ENCODE measurements at regions not wholly inside any gene's neighbourhood (a gene's known extent, or its start where the extent isn't known, plus 50 kb on each side); places are given as distances from the start of the nearest gene placed in this dataset.

DNA sequence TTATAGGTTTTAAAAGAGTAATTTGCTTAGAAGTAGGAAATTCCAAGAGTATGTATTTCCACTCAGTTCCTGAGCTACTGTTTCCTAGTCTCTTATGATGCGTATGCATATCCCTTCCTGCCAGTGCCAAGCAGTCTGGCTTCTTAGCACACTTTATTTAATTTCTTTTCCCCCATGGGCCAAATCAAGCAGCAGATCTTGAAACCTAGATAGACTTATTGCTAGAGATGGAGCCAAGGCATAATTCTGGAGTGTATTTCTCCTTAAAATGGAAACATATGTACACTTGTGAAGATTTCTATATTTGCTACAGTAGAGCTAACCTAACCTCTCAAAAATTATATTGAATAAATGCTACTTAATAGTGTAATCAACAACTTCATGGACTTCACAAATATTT, 2337.6 kb downstream of the PCDH7 start:
- H3K27me3 ChIP-seq (ENCODE audit: control insufficient read depth in 2 of 2, insufficient read depth in 2 of 2, low read length in 2 of 2), result no peaks in the 10 kb centered on the region
- Mint-ChIP-seq H3K9me3 (no peaks in the 10 kb centered on the region), H3K36me3 (no peaks in the 10 kb centered on the region), H3K27me3 (ENCODE audit: low read depth in 3 of 3) (no peaks in the 10 kb centered on the region), H3K27ac (no peak overlapping the region), H3K4me1 (no peaks in the 10 kb centered on the region), H3K4me3 (no peak overlapping the region)
- DNase-seq, result no peak
- H3K9me3 ChIP-seq (replicated peaks in 1 of 2; ENCODE audit: control insufficient read depth in 1 of 2, insufficient read depth in 1 of 2, low read length in 2 of 2), result no peaks in the 10 kb centered on the region
- H3K4me1 ChIP-seq (ENCODE audit: control insufficient read depth in 1 of 2, insufficient read depth in 2 of 2, low read length in 2 of 2), result no peaks in the 10 kb centered on the region
- no peak overlapping the region for H3K9ac ChIP-seq (ENCODE audit: insufficient read depth, low read length, poor library complexity, severe bottlenecking)
- WGBS (ENCODE audit: insufficient coverage), result no CpG with 5 or more reads among the region's 1 CpG
- H2AFZ ChIP-seq (ENCODE audit: insufficient read depth, low read depth, low read length, poor library complexity, severe bottlenecking), result no peak overlapping the region
- no peak overlapping the region for H3K27ac ChIP-seq (ENCODE audit: low read depth in 1 of 2, low read length in 2 of 2)
- no peaks in the 10 kb centered on the region for H3K79me2 ChIP-seq (ENCODE audit: insufficient read depth, low read length)
- no peaks in the 10 kb centered on the region for H4K20me1 ChIP-seq (ENCODE audit: insufficient read depth, low read length)
- H3K4me2 ChIP-seq (replicated peaks; ENCODE audit: extremely low read depth, low read length, poor library complexity, severe bottlenecking), result no peak overlapping the region
- TF ChIP-seq, protein P1, sequence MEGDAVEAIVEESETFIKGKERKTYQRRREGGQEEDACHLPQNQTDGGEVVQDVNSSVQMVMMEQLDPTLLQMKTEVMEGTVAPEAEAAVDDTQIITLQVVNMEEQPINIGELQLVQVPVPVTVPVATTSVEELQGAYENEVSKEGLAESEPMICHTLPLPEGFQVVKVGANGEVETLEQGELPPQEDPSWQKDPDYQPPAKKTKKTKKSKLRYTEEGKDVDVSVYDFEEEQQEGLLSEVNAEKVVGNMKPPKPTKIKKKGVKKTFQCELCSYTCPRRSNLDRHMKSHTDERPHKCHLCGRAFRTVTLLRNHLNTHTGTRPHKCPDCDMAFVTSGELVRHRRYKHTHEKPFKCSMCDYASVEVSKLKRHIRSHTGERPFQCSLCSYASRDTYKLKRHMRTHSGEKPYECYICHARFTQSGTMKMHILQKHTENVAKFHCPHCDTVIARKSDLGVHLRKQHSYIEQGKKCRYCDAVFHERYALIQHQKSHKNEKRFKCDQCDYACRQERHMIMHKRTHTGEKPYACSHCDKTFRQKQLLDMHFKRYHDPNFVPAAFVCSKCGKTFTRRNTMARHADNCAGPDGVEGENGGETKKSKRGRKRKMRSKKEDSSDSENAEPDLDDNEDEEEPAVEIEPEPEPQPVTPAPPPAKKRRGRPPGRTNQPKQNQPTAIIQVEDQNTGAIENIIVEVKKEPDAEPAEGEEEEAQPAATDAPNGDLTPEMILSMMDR (IDR thresholded peaks at IDR 0.05), result no peak
- intact Hi-C loops (cut with micrococcal nuclease), result no loop called here
- H3K36me3 ChIP-seq (replicated peaks in 1 of 2; ENCODE audit: control insufficient read depth in 1 of 2, insufficient read depth in 2 of 2, low read length in 2 of 2), result no peaks in the 10 kb centered on the region
- H3K4me3 ChIP-seq (replicated peaks in 1 of 3; ENCODE audit: low read depth in 2 of 3, low read length in 3 of 3), result no peak overlapping the region

DNA sequence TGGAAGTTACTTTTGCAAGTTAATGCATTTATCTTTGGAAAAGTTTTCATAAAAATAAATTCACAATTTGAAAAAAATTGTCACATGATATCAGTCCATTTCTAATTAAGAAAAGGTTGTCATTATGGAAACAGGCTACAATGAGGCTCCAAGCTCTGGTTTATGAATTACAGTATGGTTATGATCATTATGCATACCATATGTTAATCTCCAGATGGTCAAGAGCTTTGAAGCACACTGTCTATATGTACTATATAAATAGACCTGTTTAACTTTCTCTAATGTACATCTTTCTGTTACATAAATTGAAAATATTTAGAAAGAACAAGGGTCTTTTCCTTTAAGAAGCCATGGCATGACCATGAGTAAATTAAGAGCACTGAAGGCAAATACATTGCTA, 2338.8 kb downstream of the PCDH7 start:
- H3K27ac Mint-ChIP-seq, result no peak overlapping the region

More for the DNA sequence above, 2338.8 kb downstream of the PCDH7 start:
- no peak overlapping the region for H3K4me3 Mint-ChIP-seq
- H3K4me3 ChIP-seq (replicated peaks in 1 of 3; ENCODE audit: low read depth in 2 of 3, low read length in 3 of 3), result no peak overlapping the region
- DNase-seq, result no peak
- H3K27me3 Mint-ChIP-seq (ENCODE audit: low read depth in 3 of 3), result no peaks in the 10 kb centered on the region
- no peaks in the 10 kb centered on the region for H3K4me1 Mint-ChIP-seq
- H3K4me2 ChIP-seq (replicated peaks; ENCODE audit: extremely low read depth, low read length, poor library complexity, severe bottlenecking), result no peak overlapping the region
- H3K9ac ChIP-seq (ENCODE audit: insufficient read depth, low read length, poor library complexity, severe bottlenecking), result no peak overlapping the region
- no peaks in the 10 kb centered on the region for H3K4me1 ChIP-seq (ENCODE audit: control insufficient read depth in 1 of 2, insufficient read depth in 2 of 2, low read length in 2 of 2)
- no peaks in the 10 kb centered on the region for H3K36me3 Mint-ChIP-seq
- no peaks in the 10 kb centered on the region for H3K79me2 ChIP-seq (ENCODE audit: insufficient read depth, low read length)
- intact Hi-C loops (cut with micrococcal nuclease), result no loop called here
- H3K36me3 ChIP-seq (replicated peaks in 1 of 2; ENCODE audit: control insufficient read depth in 1 of 2, insufficient read depth in 2 of 2, low read length in 2 of 2), result no peaks in the 10 kb centered on the region
- H3K9me3 ChIP-seq (replicated peaks in 1 of 2; ENCODE audit: control insufficient read depth in 1 of 2, insufficient read depth in 1 of 2, low read length in 2 of 2), result no peaks in the 10 kb centered on the region
- H3K27me3 ChIP-seq (ENCODE audit: control insufficient read depth in 2 of 2, insufficient read depth in 2 of 2, low read length in 2 of 2), result no peaks in the 10 kb centered on the region
- TF ChIP-seq, protein P1 (IDR thresholded peaks at IDR 0.05), result no peak
- no peaks in the 10 kb centered on the region for H3K9me3 Mint-ChIP-seq
- H2AFZ ChIP-seq (ENCODE audit: insufficient read depth, low read depth, low read length, poor library complexity, severe bottlenecking), result no peak overlapping the region
- no peak overlapping the region for H3K27ac ChIP-seq (ENCODE audit: low read depth in 1 of 2, low read length in 2 of 2)
- H4K20me1 ChIP-seq (ENCODE audit: insufficient read depth, low read length), result no peaks in the 10 kb centered on the region
